Muscle layer of colon (tissue), 2 donors: ENCODE measurements at regions not wholly inside any gene's neighbourhood (a gene's known extent, or its start where the extent isn't known, plus 50 kb on each side); places are given as distances from the start of the nearest gene placed in this dataset.
A peak's percentile ranks its signal among the peaks of the same experiment; 100 is the strongest.

Experiments used
- H3K27ac ChIP-seq: one replicate; pipeline ENCODE4 v1.7.0; 2013; ENCODE audit warnings: low read depth, mild to moderate bottlenecking, low read length, moderate library complexity
- H3K27me3 ChIP-seq, 2 donors: one replicate each; pipeline ENCODE4 v1.7.0; 2013; ENCODE audit warnings: low read length in 2 of 2, mild to moderate bottlenecking in 2 of 2; ENCODE audit not compliant: insufficient read depth in 2 of 2, control insufficient read depth in 1 of 2
- H3K36me3 ChIP-seq: one replicate; pipeline ENCODE4 v1.7.0; 2013; ENCODE audit warnings: mild to moderate bottlenecking, low read length; ENCODE audit not compliant: insufficient read depth
- H3K4me1 ChIP-seq: one replicate; pipeline ENCODE4 v1.7.0; 2013; ENCODE audit warnings: mild to moderate bottlenecking, low read length; ENCODE audit not compliant: insufficient read depth
- H3K4me3 ChIP-seq, 2 donors: one replicate each; pipeline ENCODE4 v1.7.0; 2013; ENCODE audit warnings: low read length in 2 of 2, low read depth in 1 of 2, mild to moderate bottlenecking in 1 of 2, moderate library complexity in 1 of 2
- H3K9ac ChIP-seq: one replicate; pipeline ENCODE4 v1.7.0; 2013; ENCODE audit warnings: low read length
- H3K9me3 ChIP-seq: one replicate; pipeline ENCODE4 v1.7.0; 2013; ENCODE audit warnings: mild to moderate bottlenecking, low read length
- donor health status: abdominal sarcoma.
- donor health status: Adenocarcinoma of cecum.

- H3K36me3 ChIP-seq, result no peaks in the 10 kb centered on the region
- no peak overlapping the region for H3K27ac ChIP-seq
- no peaks in the 10 kb centered on the region for H3K9me3 ChIP-seq
- no peak overlapping the region for H3K4me3 ChIP-seq
- no peaks in the 10 kb centered on the region for H3K27me3 ChIP-seq
- no peak overlapping the region for H3K9ac ChIP-seq
- no peaks in the 10 kb centered on the region for H3K4me1 ChIP-seq
Measured at GRCh38 chr1:55747408-55747841, 532.3 kb upstream of the USP24 start.

- Histone ChIP-seq H3K27me3 (no peaks in the 10 kb centered on the region), H3K9me3 (no peaks in the 10 kb centered on the region), H3K27ac (no peak overlapping the region), H3K9ac (no peak overlapping the region), H3K36me3 (no peaks in the 10 kb centered on the region), H3K4me3 (no peak overlapping the region), H3K4me1 (no peaks in the 10 kb centered on the region)
Measured at GRCh38 chr1:55746710-55747109, 531.5 kb upstream of the USP24 start.

GRCh38 chr1:55741516-55741915 lies 526.4 kb upstream of the USP24 start:
- Histone ChIP-seq H3K9ac (no peak overlapping the region), H3K36me3 (no peaks in the 10 kb centered on the region), H3K4me3 (no peak overlapping the region), H3K9me3 (no peaks in the 10 kb centered on the region), H3K27me3 (no peaks in the 10 kb centered on the region), H3K27ac (no peak overlapping the region), H3K4me1 (no peaks in the 10 kb centered on the region)

GRCh38 chr1:55735106-55735505 lies 519.9 kb upstream of the USP24 start:
- Histone ChIP-seq H3K9ac (no peak overlapping the region), H3K27me3 (no peaks in the 10 kb centered on the region), H3K4me3 (no peak overlapping the region), H3K27ac (no peak overlapping the region), H3K4me1 (no peaks in the 10 kb centered on the region), H3K9me3 (no peaks in the 10 kb centered on the region), H3K36me3 (no peaks in the 10 kb centered on the region)

- Histone ChIP-seq H3K27ac (no peak overlapping the region), H3K4me1 (no peaks in the 10 kb centered on the region), H3K9me3 (no peaks in the 10 kb centered on the region), H3K36me3 (no peaks in the 10 kb centered on the region), H3K27me3 (no peaks in the 10 kb centered on the region), H3K4me3 (no peak overlapping the region), H3K9ac (no peak overlapping the region)
Measured at GRCh38 chr1:55726994-55727393, 511.8 kb upstream of the USP24 start.

GRCh38 chr1:55725378-55725777 lies 510.2 kb upstream of the USP24 start:
- no peak overlapping the region for H3K4me3 ChIP-seq
- no peak overlapping the region for H3K27ac ChIP-seq
- H3K9me3 ChIP-seq, result no peaks in the 10 kb centered on the region
- H3K9ac ChIP-seq, result no peak overlapping the region
- H3K36me3 ChIP-seq, result no peaks in the 10 kb centered on the region
- H3K4me1 ChIP-seq, result peaks cover 2% of the 10 kb centered on the region
- H3K27me3 ChIP-seq, result no peaks in the 10 kb centered on the region

- no peak overlapping the region for H3K4me3 ChIP-seq
- no peaks in the 10 kb centered on the region for H3K9me3 ChIP-seq
- H3K36me3 ChIP-seq, result no peaks in the 10 kb centered on the region
- peaks cover 9% of the 10 kb centered on the region for H3K4me1 ChIP-seq
- no peak overlapping the region for H3K27ac ChIP-seq
- no peak overlapping the region for H3K9ac ChIP-seq
- H3K27me3 ChIP-seq, result no peaks in the 10 kb centered on the region
Measured at GRCh38 chr1:55724551-55725325, 509.6 kb upstream of the USP24 start.

- Histone ChIP-seq H3K4me1 (peaks cover 26% of the 10 kb centered on the region), H3K27ac (no peak overlapping the region), H3K9me3 (no peaks in the 10 kb centered on the region), H3K9ac (no peak overlapping the region), H3K4me3 (no peak overlapping the region), H3K36me3 (no peaks in the 10 kb centered on the region), H3K27me3 (no peaks in the 10 kb centered on the region)
Measured at GRCh38 chr1:55723001-55723400, 507.8 kb upstream of the USP24 start.

- H3K36me3 ChIP-seq, result no peaks in the 10 kb centered on the region
- no peak overlapping the region for H3K9ac ChIP-seq
- no peak overlapping the region for H3K4me3 ChIP-seq
- H3K9me3 ChIP-seq, result no peaks in the 10 kb centered on the region
- H3K27me3 ChIP-seq, result no peaks in the 10 kb centered on the region
- H3K27ac ChIP-seq, result no peak overlapping the region
- H3K4me1 ChIP-seq, result peaks cover 32% of the 10 kb centered on the region
Measured at GRCh38 chr1:55720261-55720660, 505.1 kb upstream of the USP24 start.

GRCh38 chr1:55718758-55719671 lies 503.9 kb upstream of the USP24 start:
- no peaks in the 10 kb centered on the region for H3K36me3 ChIP-seq
- peak overlapping the region; percentile 4 for H3K27ac ChIP-seq
- H3K4me3 ChIP-seq, result no peak overlapping the region
- peaks cover 32% of the 10 kb centered on the region for H3K4me1 ChIP-seq
- H3K27me3 ChIP-seq, result no peaks in the 10 kb centered on the region
- no peak overlapping the region for H3K9ac ChIP-seq
- no peaks in the 10 kb centered on the region for H3K9me3 ChIP-seq

- no peak overlapping the region for H3K27ac ChIP-seq
- H3K9ac ChIP-seq, result no peak overlapping the region
- no peaks in the 10 kb centered on the region for H3K27me3 ChIP-seq
- H3K36me3 ChIP-seq, result no peaks in the 10 kb centered on the region
- no peaks in the 10 kb centered on the region for H3K9me3 ChIP-seq
- H3K4me3 ChIP-seq, result no peak overlapping the region
- peaks cover 32% of the 10 kb centered on the region for H3K4me1 ChIP-seq
Measured at GRCh38 chr1:55717111-55717510, 501.9 kb upstream of the USP24 start.
